ENCODE measurements at regions not wholly inside any gene's neighbourhood (a gene's known extent, or its start where the extent isn't known, plus 50 kb on each side); places are given as distances from the start of the nearest gene placed in this dataset.
A peak's percentile ranks its signal among the peaks of the same experiment; 100 is the strongest.
"Not testable (repeated sequence)": the region's sequence is repeated elsewhere in the genome, so short reads cannot be mapped to it uniquely, and the experiment has no call there.

- DNase-seq (ENCODE audit: low read depth), result no peak
Observed at GRCh38 chr4:81375745-81376144, 96.0 kb downstream of the RASGEF1B start.

GRCh38 chr4:81369886-81370285, 101.8 kb downstream of the RASGEF1B start:
- DNase-seq (ENCODE audit: low read depth), result no peak

DNA sequence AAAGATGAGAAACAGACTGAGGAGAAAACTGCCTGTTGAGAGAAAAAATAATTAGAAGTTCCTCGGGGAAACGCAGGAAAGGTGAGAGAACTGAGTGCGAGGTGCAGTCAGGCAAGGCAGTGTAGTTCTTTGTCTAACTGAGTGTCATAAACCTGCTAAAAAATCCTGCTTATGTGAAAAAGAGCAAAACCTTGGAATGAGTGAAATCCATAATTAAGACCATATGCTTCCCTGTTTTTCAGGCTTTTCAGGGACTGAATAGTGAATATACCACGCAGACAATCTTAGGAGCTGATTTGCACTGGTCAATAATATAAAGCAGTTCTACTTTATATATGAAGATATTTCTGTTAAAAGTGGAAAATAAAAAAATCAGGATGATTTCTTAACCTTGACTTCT, 104.9 kb downstream of the RASGEF1B start:
- DNase-seq (ENCODE audit: low read depth), result no peak

GRCh38 chr4:81360737-81361136, 111.0 kb downstream of the RASGEF1B start:
- no peak for DNase-seq (ENCODE audit: low read depth)

DNA sequence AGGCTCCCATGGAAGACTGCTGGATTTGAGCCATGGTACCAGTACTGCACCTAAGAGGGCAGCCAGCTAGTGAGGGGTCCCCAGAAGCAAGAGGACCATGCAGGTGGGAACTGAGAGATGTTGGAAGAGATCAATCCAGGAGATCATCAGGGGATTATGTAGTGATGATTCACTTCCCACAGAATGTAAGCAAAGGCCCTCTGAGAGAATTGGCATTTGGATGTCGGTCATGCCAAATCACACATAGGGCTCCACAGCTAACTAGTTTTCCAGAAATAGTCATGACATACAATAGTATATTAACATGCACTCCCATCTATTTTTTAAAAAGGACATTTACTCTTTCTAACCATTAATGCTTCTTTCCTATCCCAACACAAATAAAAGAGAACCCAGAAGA, 112.5 kb downstream of the RASGEF1B start:
- no peak for DNase-seq (ENCODE audit: low read depth)

DNA sequence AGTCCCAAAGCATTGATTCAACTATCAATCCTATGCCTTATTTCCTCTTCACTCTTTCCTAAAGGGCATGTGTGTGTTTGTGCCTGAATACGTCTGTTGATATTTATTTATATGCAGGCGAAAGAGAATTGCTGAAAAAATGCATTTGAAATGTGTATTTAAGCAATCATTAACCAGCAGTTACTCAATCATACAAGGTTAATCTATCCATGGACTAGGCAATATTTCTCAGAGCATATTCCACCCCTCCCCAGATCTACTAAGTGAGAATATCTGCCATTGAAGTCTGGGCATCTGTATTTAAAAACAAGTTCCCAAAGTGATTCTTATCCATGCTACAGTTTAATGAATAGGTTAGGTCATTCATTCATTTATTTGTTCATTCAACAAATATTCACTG, 113.6 kb downstream of the RASGEF1B start:
- DNase-seq (ENCODE audit: low read depth), result no peak

DNA sequence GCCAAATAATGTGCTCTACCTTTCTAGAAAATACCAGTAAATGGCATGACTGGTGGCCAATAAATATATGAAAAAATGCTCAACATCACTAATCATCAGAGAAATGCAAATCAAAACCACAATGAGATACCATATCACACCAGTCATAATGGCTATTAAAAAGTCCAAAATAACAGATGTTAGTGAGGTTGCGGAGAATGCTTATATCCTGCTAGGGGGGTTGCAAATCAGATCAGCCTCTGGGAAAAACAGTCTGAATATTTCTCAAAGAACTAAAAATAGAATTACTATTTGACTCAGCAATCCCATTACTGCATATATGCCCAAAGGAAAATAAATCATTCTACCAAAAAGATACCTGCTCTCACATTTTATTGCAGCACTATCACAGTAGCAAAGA, 115.1 kb downstream of the RASGEF1B start:
- DNase-seq (ENCODE audit: low read depth), result no peak

DNA sequence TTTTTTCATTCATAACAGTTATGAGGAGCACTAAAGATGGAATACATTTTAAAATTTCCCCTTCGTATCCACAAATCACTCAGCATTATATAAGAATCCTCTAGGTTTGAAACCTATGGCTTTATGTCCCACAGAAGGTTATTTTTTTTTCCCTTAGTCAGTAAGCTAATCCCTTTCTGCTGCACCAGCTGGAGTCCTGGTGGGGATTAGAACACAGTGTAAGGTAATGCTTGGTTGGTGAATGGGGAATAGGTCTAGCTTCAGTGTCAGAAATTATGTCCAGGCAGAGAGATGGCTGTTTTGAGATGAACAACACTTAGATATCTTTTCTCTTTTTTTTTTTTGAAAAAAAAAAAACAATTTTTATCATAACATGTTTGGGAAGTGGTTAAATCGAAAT, 116.6 kb downstream of the RASGEF1B start:
- no peak for DNase-seq (ENCODE audit: low read depth)

DNA sequence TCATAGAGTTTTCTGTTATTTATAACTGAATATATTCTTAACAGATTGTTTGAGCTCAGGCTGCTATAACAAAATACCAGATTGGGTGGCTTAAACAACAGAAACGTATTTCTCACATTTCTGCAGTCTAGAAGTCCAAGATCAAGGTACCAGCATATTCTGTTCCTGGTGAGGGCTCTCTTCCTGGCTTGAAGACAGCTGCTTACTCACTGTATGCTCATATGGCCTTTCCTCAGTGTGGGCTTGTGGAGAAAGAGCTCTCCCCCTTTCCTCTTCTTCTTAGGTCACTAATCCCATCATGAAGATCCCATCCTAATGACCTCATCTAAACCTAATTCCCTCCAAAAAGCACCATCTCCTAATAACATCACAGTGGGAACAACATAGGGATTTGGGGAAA, 117.8 kb downstream of the RASGEF1B start:
- DNase-seq (ENCODE audit: low read depth), result no peak

- DNase-seq (ENCODE audit: low read depth), result no peak
Observed at GRCh38 chr4:81352446-81352835, 119.3 kb downstream of the RASGEF1B start.

DNA sequence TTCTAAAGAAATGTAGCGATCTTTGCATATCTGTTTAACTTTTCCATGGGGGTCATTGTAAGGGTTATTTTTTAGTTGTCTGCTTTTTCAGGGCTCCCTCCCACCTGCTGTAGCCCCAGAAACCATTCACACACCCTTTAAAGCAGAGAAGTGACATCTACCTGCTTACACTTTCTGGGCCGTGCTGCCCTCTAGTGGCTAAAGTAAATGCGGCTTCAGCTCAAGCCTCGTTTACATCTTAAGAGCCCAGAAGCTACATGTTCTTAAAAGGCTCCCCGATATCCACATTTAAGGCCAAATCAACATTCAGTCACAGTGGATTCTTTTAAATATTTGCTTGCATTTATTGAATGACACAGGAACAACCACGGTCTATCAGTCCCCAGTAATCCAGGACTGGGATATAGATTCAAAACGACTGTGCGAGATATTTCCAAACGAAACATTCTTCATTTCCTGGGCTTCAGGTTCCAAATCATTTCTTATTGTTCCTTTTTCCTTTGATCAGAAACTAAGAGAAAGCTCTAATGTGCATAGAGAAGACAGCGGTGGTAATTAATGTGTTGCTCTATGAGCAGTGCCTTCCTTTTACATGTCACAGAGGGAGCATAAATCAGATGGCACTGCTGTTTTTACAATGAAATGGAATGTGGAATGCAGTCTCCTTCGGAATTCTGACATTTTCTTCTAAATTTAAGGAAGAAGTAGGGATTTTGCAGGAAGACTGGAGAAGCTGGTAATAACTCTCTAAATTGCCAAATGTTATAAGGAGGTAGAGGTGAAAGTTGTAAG, 119.9 kb downstream of the RASGEF1B start:
- peak; percentile 37 for DNase-seq (ENCODE audit: low read depth)

DNA sequence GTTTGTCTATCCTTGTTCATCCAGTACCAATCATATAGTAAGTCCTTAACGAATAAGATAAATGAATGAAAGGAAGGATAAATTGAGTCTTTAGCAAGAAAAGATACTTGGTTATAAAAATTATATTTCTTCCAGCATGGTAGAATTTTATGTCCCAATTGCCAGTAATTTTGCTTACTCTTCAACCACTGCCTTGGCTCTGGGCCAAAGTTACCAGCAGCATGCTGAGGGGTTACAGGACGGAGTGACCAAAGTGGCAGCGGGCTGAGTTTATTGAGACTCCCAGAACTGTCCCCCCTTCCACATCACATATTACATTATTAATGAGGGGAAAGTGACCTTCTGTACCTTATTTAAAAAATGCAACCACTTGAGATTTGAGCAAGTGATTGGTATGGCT, 121.7 kb downstream of the RASGEF1B start:
- no peak for DNase-seq (ENCODE audit: low read depth)

DNA sequence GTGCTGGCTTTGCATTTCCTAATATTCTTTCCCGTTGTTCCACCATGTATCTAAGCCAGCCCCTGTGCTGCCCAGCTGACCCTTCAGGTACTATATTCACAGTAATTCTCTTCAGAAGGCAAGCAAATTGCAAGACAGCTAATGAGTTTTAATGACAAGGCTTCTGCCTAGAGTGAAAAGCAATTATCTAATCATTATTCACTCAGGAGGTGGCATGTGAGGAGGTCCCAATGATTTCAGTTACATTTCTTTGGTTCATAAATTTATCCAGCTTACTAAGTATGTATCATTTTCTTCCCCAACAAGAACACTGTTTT, 123.0 kb downstream of the RASGEF1B start:
- DNase-seq (ENCODE audit: low read depth), result no peak

DNA sequence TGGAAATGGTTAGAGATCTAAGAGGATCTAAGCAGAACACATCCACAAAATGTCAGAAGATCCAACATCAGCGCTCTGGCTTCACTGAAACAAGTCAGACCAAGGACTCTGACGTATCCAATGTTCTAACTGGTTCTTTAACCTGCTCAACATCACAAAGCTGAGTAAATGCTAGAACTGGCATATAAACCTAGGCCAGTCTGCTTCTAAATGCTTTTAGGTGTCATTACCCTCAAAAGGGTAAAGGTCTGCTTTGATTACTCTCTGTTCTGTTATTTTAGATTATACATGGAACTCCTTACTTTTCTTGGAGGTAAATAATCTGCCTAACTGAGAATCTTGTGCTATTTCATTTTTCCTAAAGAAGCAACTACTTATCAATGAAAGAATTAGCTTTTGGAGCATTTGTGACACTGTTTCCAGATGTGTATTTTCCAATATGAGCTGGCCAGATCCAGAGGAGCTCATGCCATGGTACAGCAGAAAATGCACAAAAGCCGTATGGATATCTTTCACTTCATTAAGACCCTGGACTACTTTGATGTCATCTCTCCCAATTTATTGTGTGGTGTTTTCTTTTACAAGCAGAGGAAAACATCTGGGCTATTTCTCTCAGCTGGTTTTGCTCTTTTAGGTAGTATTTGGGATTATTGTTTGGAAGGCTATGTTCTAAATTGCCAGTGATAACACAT, 123.5 kb downstream of the RASGEF1B start:
- DNase-seq (ENCODE audit: low read depth), result no peak

DNA sequence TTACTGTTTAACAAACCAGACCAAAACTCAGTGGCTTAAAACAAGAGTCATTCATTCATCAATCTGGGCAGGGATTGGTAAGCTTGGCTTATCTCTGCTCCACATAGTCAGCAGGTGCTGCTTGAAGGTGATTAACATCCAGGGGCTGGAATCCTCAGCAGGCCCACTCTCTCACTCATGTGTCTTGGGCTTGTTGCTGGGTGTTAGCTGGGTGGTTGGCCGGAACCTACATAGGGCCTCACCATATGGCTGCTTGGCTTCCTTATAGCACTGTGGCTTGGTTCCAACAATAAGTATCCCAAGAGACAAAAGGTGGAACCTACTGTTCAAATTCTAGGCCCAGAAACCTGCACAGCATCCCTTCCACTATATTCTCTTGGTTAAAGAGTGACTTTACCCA, 125.0 kb downstream of the RASGEF1B start:
- DNase-seq (ENCODE audit: low read depth), result no peak

DNA sequence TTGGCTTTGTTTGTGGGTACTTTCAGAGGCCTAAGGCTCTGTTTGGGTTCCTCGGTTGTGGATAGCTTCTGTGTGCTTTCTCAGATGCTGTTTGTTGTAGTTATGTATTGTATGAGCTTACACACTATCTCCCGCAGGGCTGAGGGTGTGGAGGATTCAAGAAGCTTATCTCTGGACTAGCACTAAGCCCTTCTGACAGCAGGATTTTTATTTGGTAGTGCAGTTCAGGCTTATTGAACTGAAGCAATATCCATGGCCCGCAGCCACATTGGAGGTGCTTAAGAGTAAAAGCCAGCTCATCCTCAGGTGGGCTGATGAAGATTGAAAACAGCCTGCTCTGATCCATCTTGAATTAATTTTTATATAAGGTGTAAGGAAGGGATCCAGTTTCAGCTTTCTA, 128.2 kb downstream of the RASGEF1B start:
- no peak for DNase-seq (ENCODE audit: low read depth)

DNA sequence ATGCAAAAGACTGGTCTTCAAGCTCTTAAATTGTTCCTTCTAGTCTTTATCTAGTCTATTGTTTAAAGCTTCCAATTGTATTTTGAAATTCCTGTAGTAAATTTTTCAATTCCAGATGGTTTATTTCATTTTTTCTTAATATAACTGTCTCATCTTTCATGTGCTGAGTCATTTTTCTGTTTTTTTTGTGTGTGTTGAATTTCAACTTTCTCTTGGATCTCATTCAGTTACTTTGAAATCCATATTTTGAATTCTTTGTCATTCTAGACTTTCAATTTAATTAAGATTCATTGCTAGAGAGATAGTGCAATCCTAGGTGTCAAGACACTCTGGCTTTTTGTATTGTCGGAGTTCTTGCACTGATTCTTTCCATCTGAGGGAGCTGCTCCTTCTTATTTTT, 128.0 kb upstream of the PRKG2 start:
- no peak for DNase-seq (ENCODE audit: low read depth)

DNA sequence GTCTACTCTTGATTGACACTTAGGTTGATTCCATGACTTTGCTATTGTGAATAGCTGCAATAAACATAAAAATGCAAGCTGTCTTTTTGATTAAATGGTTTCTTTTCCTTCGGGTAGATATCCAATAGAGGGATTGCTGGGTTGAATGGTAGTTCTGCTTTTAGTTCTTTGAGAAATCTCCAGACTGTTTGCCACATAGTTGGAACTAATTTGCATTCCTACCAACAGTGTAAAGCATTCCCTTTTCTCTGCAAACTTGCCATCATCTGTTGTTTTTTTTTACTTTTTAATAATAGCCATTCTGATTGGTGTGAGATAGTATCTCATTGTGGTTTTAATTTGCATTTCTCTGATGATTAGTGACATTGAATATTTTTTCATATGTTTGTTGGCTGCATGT, 122.2 kb upstream of the PRKG2 start:
- no peak for DNase-seq (ENCODE audit: low read depth)

DNA sequence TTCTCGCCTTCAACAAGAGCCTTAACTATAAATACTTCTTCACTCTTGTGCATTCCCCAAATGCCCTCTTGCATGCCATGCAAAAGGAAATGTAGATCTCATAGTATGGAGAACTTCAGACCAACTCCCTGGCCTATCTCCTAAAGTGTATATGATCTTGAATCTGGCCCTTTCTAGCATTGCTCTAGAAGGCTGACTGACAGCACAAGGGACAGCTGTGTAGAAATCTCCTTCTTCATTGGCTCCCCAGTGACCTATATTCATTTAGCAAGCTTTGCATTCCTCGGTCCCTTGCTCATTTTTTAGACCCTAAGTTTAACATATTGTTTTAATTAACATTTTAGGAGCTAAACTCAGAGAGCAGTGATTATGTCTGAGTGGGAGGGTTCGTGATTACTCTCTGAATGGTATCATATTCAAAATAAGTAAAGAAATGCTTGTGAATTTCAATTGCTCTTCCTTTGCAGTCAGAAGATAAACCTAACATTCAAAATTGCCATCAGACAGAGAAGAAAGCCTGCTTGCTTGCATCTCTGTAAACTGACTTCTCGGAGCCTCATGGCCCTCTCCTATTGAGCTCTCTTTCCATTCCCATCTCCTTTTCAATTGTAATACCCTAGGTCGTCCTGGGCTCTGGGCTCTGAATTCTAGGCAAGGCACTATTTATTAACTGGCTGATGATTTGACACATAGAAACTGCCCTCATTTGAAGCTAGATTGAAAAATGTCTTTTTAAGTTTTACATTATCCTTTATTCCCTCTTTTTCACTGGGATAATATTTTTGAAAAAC, 120.3 kb upstream of the PRKG2 start:
- no peak for DNase-seq (ENCODE audit: low read depth)

- no peak for DNase-seq (ENCODE audit: low read depth)
Observed at GRCh38 chr4:81330018-81330417, 115.0 kb upstream of the PRKG2 start.

DNA sequence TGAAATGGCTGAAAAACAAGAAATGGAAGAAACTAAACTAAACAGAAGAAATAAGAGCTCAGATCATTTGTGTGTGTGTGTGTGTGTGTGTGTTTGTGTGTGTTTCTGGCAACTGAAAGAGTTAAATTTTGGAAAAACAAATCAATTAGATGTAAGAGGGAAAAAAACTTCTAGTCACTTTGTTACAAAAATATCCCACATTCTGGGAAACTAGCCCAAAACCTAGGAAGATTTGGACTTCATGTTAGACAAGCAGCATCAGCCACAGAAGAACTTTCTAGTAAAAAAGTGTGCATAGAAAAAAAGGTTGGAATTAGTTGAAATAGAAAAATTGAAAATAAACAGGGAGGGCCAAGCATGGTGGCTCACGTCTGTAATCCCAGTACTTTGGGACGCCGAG, 111.6 kb upstream of the PRKG2 start:
- no peak for DNase-seq (ENCODE audit: low read depth)

DNA sequence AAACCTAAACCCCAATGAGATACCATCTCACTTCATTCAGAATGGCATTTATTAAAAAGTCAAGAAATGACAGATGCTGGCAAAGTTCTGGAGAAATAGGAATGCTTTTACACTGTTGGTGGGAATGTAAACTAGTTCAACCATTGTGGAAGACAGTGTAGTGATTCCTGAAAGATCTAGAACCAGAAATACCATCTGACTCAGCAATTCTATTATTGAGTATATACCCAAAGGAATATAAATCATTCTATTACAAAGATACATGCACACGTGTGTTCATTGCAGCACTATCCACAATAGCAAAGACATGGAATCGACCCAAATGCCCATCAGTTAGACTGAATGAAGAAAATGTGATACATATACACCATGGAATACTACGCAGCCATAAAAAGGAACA, 109.6 kb upstream of the PRKG2 start:
- DNase-seq (ENCODE audit: low read depth), result not testable (repeated sequence)

GRCh38 chr4:81319657-81320056, 104.6 kb upstream of the PRKG2 start:
- no peak for DNase-seq (ENCODE audit: low read depth)
